Natural killer cell (primary cell): ENCODE measurements at regions not wholly inside any gene's neighbourhood (a gene's known extent, or its start where the extent isn't known, plus 50 kb on each side); places are given as distances from the start of the nearest gene placed in this dataset.
A peak's percentile ranks its signal among the peaks of the same experiment; 100 is the strongest.

Experiments
- ATAC-seq, 3 donors: fragments of 150-1000 bp in 2 of 3; fragments of 200-7000 bp in 1 of 3; cut with Tn5 transposase; 1 replicate in 1 of 3; 2 replicates in 2 of 3; pipeline ENCODE4 v1.10.0; 2021; ENCODE audit warnings: mild to moderate bottlenecking in 2 of 3, moderate library complexity in 2 of 3
- DNase-seq, 2 donors: peaks; one replicate each; pipeline versions ENCODE4 v3.0.0 to v3.0.0-alpha.2; 2013 to 2021; ENCODE audit warnings: mixed read lengths in 1 of 2
- H3K27ac ChIP-seq: one replicate; pipeline ENCODE4 v1.5.1; 2013; ENCODE audit warnings: mild to moderate bottlenecking, low read length
- H3K27me3 ChIP-seq: one replicate; pipeline ENCODE4 v1.6.1; 2013; ENCODE audit warnings: low read length; ENCODE audit not compliant: control insufficient read depth, insufficient read depth
- H3K36me3 ChIP-seq: one replicate; pipeline ENCODE4 v1.6.1; 2013; ENCODE audit warnings: low read length; ENCODE audit not compliant: control insufficient read depth, insufficient read depth
- H3K4me1 ChIP-seq: one replicate; pipeline ENCODE4 v1.6.1; 2013; ENCODE audit warnings: low read length; ENCODE audit not compliant: control insufficient read depth, insufficient read depth
- H3K4me3 ChIP-seq: one replicate; pipeline ENCODE4 v1.5.1; 2013; ENCODE audit warnings: low read length
- H3K9me3 ChIP-seq: one replicate; pipeline ENCODE4 v1.6.1; 2013; ENCODE audit warnings: low read length; ENCODE audit not compliant: control insufficient read depth, insufficient read depth
- H3K27ac Mint-ChIP-seq, 2 donors: one replicate each; pipeline ENCODE4 v1.8.0; 2022; ENCODE audit warnings: mild to moderate bottlenecking in 2 of 2, mixed read lengths in 2 of 2, moderate library complexity in 1 of 2
- H3K27me3 Mint-ChIP-seq, 2 donors: one replicate each; pipeline ENCODE4 v1.8.0; 2022; ENCODE audit warnings: low read depth in 2 of 2, mixed read lengths in 2 of 2
- H3K36me3 Mint-ChIP-seq: one replicate; pipeline ENCODE4 v1.8.0; 2022; ENCODE audit warnings: mixed read lengths
- H3K4me1 Mint-ChIP-seq, 2 donors: one replicate each; pipeline ENCODE4 v1.8.0; 2022; ENCODE audit warnings: mixed read lengths in 2 of 2
- H3K4me3 Mint-ChIP-seq: one replicate; pipeline ENCODE4 v1.8.0; 2022; ENCODE audit warnings: mild to moderate bottlenecking, moderate library complexity, mixed read lengths
- H3K9me3 Mint-ChIP-seq, 2 donors: one replicate each; pipeline ENCODE4 v1.8.0; 2022; ENCODE audit warnings: mixed read lengths in 2 of 2
- CTCF ChIP-seq: fragments of 200-600 bp; IDR thresholded peaks from one replicate; pipeline ENCODE4 v1.8.0; 2022; ENCODE audit warnings: antibody characterized with exemption
- WGBS: methylation state at CpG from one replicate; pipeline ENCODE4 v1.1.7; 2013; ENCODE audit warnings: missing lambda C conversion rate; ENCODE audit not compliant: insufficient coverage; 5-methylcytosine and 5-hydroxymethylcytosine counted together
- intact Hi-C: fragments of 100-400 bp; cut with micrococcal nuclease; formaldehyde crosslinking; loops from one replicate; pipeline ENCODE4 v1.14.2; 2022

- Mint-ChIP-seq H3K27ac (no peak overlapping the region), H3K36me3 (no peaks in the 10 kb centered on the region)
- H3K27ac ChIP-seq = no peak overlapping the region
Observed at GRCh38 chr9:96139592-96140295, 162.2 kb downstream of the HSD17B3 start.

GRCh38 chr9:96138616-96139015 is 163.4 kb downstream of the HSD17B3 start:
- Mint-ChIP-seq H3K36me3 (no peaks in the 10 kb centered on the region), H3K9me3 (no peaks in the 10 kb centered on the region), H3K27me3 (peaks cover 3 to 24% of the 10 kb centered on the region in 2 donors), H3K27ac (no peak overlapping the region), H3K4me1 (peaks cover 8 to 10% of the 10 kb centered on the region in 2 donors), H3K4me3 (no peak overlapping the region)
- no peaks in the 10 kb centered on the region for H3K36me3 ChIP-seq
- H3K4me1 ChIP-seq = peaks cover 14% of the 10 kb centered on the region
- H3K27me3 ChIP-seq = peaks cover 2% of the 10 kb centered on the region
- H3K9me3 ChIP-seq = peaks cover 7% of the 10 kb centered on the region
- no peak overlapping the region for H3K27ac ChIP-seq
- no peak overlapping the region for H3K4me3 ChIP-seq
- DNase-seq (no peak), ATAC-seq (no peak)
- 97% methylated on average over 3 of the region's 3 CpGs for WGBS
- TF ChIP-seq CTCF = no peak
- intact Hi-C loops = no loop called here

More at GRCh38 chr9:96139592-96140295, 162.2 kb downstream of the HSD17B3 start:
- no peaks in the 10 kb centered on the region for H3K36me3 ChIP-seq
- TF ChIP-seq CTCF = no peak
- Mint-ChIP-seq H3K4me3 (no peak overlapping the region), H3K9me3 (no peaks in the 10 kb centered on the region), H3K4me1 (peaks cover 8 to 10% of the 10 kb centered on the region in 2 donors), H3K27me3 (peaks cover 6 to 26% of the 10 kb centered on the region in 2 donors)
- WGBS = 93% methylated on average over 13 of the region's 15 CpGs
- peaks cover 14% of the 10 kb centered on the region for H3K4me1 ChIP-seq
- DNase-seq (no peak), ATAC-seq (no peak)
- peaks cover 6% of the 10 kb centered on the region for H3K27me3 ChIP-seq
- peaks cover 7% of the 10 kb centered on the region for H3K9me3 ChIP-seq
- H3K4me3 ChIP-seq = no peak overlapping the region
- intact Hi-C loops = no loop called here

- Histone ChIP-seq H3K9me3 (peaks cover 11% of the 10 kb centered on the region), H3K4me1 (peaks cover 14% of the 10 kb centered on the region), H3K4me3 (no peak overlapping the region), H3K27ac (peak overlapping the region; percentile 59), H3K36me3 (no peaks in the 10 kb centered on the region), H3K27me3 (no peaks in the 10 kb centered on the region)
- intact Hi-C loops = no loop called here
- Mint-ChIP-seq H3K27ac (peak overlapping the region; percentile 54 to 81), H3K27me3 (peaks cover 4 to 21% of the 10 kb centered on the region in 2 donors), H3K4me3 (peak overlapping the region; percentile 74), H3K9me3 (no peaks in the 10 kb centered on the region), H3K4me1 (peaks cover 8 to 10% of the 10 kb centered on the region in 2 donors), H3K36me3 (no peaks in the 10 kb centered on the region)
- ATAC-seq (peak; percentile 12 to 47 (median 37)), DNase-seq (no peak)
- no peak for TF ChIP-seq CTCF
- WGBS = 88% methylated on average over 6 of the region's 6 CpGs
Observed at GRCh38 chr9:96137671-96138429, 164.1 kb downstream of the HSD17B3 start.
